Fibroblast of lung (primary cell): ENCODE measurements at regions not wholly inside any gene's neighbourhood (a gene's known extent, or its start where the extent isn't known, plus 50 kb on each side); places are given as distances from the start of the nearest gene placed in this dataset.

ENCODE experiments used
- DNase-seq, 2 donors: peaks; one replicate each; pipeline versions ENCODE4 v3.0.0 to v3.0.0-alpha.2; 2010; ENCODE audit warnings: low read depth in 2 of 2
- H2AFZ ChIP-seq: 2 replicates; pipeline ENCODE4 v1.5.1; 2012; ENCODE audit warnings: low read length, control low read depth, inconsistent platforms
- H3K27ac ChIP-seq: 2 replicates; pipeline ENCODE4 v1.5.1; 2011; ENCODE audit warnings: low read length, control low read depth; ENCODE audit not compliant: insufficient read depth
- H3K27me3 ChIP-seq: 2 replicates; pipeline ENCODE4 v1.5.1; 2011; ENCODE audit warnings: mild to moderate bottlenecking, low read length; ENCODE audit not compliant: control insufficient read depth, insufficient read depth
- H3K36me3 ChIP-seq: 2 replicates; pipeline ENCODE4 v1.5.1; 2011; ENCODE audit warnings: low read length; ENCODE audit not compliant: control insufficient read depth, insufficient read depth
- H3K4me1 ChIP-seq: 2 replicates; pipeline ENCODE4 v1.5.1; 2011; ENCODE audit warnings: low read length; ENCODE audit not compliant: control insufficient read depth, insufficient read depth; ENCODE audit errors: extremely low read depth
- H3K4me2 ChIP-seq: 2 replicates; pipeline ENCODE4 v1.5.1; 2011; ENCODE audit warnings: low read length, control low read depth; ENCODE audit not compliant: insufficient read depth; ENCODE audit errors: extremely low read depth
- H3K4me3 ChIP-seq, 4 experiments: fragments of 200-600 bp in 1 of 4; sonication (generic) in 1 of 4; replicated peaks in 1 of 4; 2 replicates each; pipeline ENCODE4 v1.5.1; 2011 to 2016; ENCODE audit warnings: low read length in 4 of 4, low read depth in 3 of 4, mild to moderate bottlenecking in 3 of 4, control low read depth in 2 of 4, inconsistent platforms in 1 of 4, mixed read lengths in 1 of 4; ENCODE audit not compliant: insufficient read depth in 1 of 4; ENCODE audit errors: control extremely low read depth in 1 of 4
- H3K79me2 ChIP-seq: 2 replicates; pipeline ENCODE4 v1.5.1; 2012; ENCODE audit warnings: mild to moderate bottlenecking, low read length, inconsistent platforms; ENCODE audit not compliant: control insufficient read depth, insufficient read depth
- H3K9ac ChIP-seq: 2 replicates; pipeline ENCODE4 v1.5.1; 2011; ENCODE audit warnings: mild to moderate bottlenecking, low read length, control low read depth; ENCODE audit not compliant: insufficient read depth
- H3K9me3 ChIP-seq: 2 replicates; pipeline ENCODE4 v1.5.1; 2012; ENCODE audit warnings: low read depth, low read length; ENCODE audit not compliant: control insufficient read depth, insufficient read depth
- H4K20me1 ChIP-seq: 2 replicates; pipeline ENCODE4 v1.5.1; 2011; ENCODE audit warnings: low read length; ENCODE audit not compliant: control insufficient read depth, insufficient read depth; ENCODE audit errors: extremely low read depth
- EZH2 ChIP-seq: IDR thresholded peaks from 2 replicates; pipeline ENCODE4 v1.5.1; 2012; ENCODE audit warnings: low read length, control low read depth, mild to moderate bottlenecking; ENCODE audit errors: missing control alignments
- TF ChIP-seq, protein P1 (sequence below), 2 donors: IDR thresholded peaks in 1 of 2; conservative IDR thresholded peaks in 1 of 2; 1 replicate in 1 of 2; 2 replicates in 1 of 2; pipeline ENCODE4 v1.5.1; 2011 to 2012; ENCODE audit warnings: low read length in 2 of 2, control low read depth in 1 of 2, inconsistent platforms in 1 of 2, low read depth in 1 of 2, mild to moderate bottlenecking in 1 of 2

DNA sequence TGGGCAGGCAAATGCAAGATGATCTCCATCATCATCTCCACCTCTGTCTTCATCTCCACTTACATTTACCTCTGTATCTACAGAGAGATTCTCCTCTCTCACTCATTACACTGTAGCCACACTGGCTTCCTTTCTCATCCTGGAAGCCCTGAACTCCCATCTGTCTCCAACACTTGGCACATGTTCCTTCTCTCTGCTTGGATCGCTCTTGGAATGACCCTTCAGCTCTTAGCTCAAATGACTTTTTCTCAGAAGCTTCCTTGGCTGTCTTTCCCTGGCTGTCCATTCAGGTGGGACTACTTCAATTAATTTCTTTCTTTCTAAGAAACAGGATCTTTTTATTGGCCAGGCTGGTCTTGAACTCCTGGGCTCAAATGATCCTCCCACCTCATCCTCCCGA lies 120.0 kb upstream of the KLF4 start:
- no peak overlapping the region for H2AFZ ChIP-seq
- H3K27me3 ChIP-seq = peaks cover 5% of the 10 kb centered on the region
- H3K9me3 ChIP-seq = no peaks in the 10 kb centered on the region
- H3K4me3 ChIP-seq = no peak overlapping the region
- DNase-seq = no peak
- H3K79me2 ChIP-seq = no peaks in the 10 kb centered on the region
- H3K4me1 ChIP-seq = no peaks in the 10 kb centered on the region
- H4K20me1 ChIP-seq = no peaks in the 10 kb centered on the region
- no peak overlapping the region for H3K9ac ChIP-seq
- H3K27ac ChIP-seq = no peak overlapping the region
- TF ChIP-seq, protein P1, sequence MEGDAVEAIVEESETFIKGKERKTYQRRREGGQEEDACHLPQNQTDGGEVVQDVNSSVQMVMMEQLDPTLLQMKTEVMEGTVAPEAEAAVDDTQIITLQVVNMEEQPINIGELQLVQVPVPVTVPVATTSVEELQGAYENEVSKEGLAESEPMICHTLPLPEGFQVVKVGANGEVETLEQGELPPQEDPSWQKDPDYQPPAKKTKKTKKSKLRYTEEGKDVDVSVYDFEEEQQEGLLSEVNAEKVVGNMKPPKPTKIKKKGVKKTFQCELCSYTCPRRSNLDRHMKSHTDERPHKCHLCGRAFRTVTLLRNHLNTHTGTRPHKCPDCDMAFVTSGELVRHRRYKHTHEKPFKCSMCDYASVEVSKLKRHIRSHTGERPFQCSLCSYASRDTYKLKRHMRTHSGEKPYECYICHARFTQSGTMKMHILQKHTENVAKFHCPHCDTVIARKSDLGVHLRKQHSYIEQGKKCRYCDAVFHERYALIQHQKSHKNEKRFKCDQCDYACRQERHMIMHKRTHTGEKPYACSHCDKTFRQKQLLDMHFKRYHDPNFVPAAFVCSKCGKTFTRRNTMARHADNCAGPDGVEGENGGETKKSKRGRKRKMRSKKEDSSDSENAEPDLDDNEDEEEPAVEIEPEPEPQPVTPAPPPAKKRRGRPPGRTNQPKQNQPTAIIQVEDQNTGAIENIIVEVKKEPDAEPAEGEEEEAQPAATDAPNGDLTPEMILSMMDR (conservative IDR thresholded peaks at IDR 0.05 in 1 of 2, IDR thresholded peaks at IDR 0.05 in 1 of 2; ENCODE audit: low read depth in 1 of 2, low read length in 2 of 2) = no peak
- no peak for TF ChIP-seq EZH2
- H3K36me3 ChIP-seq = no peaks in the 10 kb centered on the region
- H3K4me2 ChIP-seq = no peak overlapping the region

DNA sequence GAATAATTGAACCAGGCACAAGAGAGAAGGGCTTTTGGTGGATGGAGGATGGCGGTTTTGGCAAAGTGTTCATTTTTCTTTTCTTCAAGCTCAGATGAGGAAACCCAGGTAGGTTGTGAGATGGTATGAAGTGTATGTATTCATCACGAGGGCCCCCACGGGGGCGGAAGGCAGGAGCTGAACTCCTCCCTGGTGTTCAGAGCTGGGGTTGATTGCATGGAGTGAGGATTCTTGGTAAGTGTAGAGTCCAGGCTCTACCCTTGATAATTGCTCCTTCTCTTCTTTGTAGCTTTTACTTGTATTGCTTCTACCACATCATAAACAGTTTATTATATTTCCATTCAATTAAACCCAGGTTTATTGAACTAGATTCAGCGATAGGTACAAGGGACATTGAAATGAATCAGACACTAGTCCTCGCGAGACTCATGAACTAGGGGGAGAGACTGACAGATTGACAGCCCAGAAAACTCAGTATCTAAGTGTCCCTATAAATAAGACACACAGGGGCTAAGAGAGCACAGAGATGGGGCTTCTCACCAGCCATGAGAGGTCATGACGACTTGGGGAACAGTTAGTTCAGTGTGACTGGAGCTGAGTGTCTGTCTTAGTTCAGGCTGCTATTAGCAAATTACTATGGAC lies 116.7 kb upstream of the KLF4 start:
- Histone ChIP-seq H3K36me3 (no peaks in the 10 kb centered on the region), H3K4me2 (no peak overlapping the region), H3K9ac (no peak overlapping the region), H3K4me1 (no peaks in the 10 kb centered on the region), H3K4me3 (no peak overlapping the region), H3K9me3 (no peaks in the 10 kb centered on the region), H4K20me1 (no peaks in the 10 kb centered on the region), H3K79me2 (no peaks in the 10 kb centered on the region), H3K27ac (no peak overlapping the region), H3K27me3 (peaks cover 5% of the 10 kb centered on the region), H2AFZ (no peak overlapping the region)
- no peak for TF ChIP-seq EZH2
- TF ChIP-seq, protein P1 (conservative IDR thresholded peaks at IDR 0.05 in 1 of 2, IDR thresholded peaks at IDR 0.05 in 1 of 2; ENCODE audit: low read depth in 1 of 2, low read length in 2 of 2) = no peak
- no peak for DNase-seq

DNA sequence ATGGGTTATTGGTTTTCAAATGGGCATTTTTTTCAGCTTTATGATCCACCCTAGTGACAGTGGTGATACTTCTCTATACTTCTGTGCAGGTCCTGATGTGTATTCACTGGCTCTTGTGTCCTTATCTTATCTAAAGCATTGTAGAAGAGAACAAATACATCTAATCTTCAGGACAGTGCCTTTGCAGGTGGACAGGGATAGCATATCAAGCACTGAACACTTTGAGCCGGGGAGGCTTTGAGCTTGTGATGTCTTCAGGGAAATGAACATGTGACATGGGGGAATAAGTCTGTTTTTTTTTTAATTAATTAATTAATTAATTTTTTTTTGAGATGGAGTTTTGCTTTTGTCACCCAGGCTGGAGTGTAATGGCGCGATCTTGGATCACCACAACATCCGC lies 115.5 kb upstream of the KLF4 start:
- no peak overlapping the region for H3K27ac ChIP-seq
- H2AFZ ChIP-seq = no peak overlapping the region
- H3K9me3 ChIP-seq = no peaks in the 10 kb centered on the region
- no peak overlapping the region for H3K4me3 ChIP-seq
- H3K9ac ChIP-seq = no peak overlapping the region
- no peak for DNase-seq
- TF ChIP-seq, protein P1 (conservative IDR thresholded peaks at IDR 0.05 in 1 of 2, IDR thresholded peaks at IDR 0.05 in 1 of 2; ENCODE audit: low read depth in 1 of 2, low read length in 2 of 2) = no peak
- TF ChIP-seq EZH2 = no peak
- no peak overlapping the region for H3K4me2 ChIP-seq
- H3K36me3 ChIP-seq = no peaks in the 10 kb centered on the region
- H3K79me2 ChIP-seq = no peaks in the 10 kb centered on the region
- no peaks in the 10 kb centered on the region for H4K20me1 ChIP-seq
- H3K27me3 ChIP-seq = peaks cover 5% of the 10 kb centered on the region
- H3K4me1 ChIP-seq = no peaks in the 10 kb centered on the region
